CD4-positive, alpha-beta T cell treated with Interleukin-15 for 4 hours (primary cell): ENCODE measurements at regions not wholly inside any gene's neighbourhood (a gene's known extent, or its start where the extent isn't known, plus 50 kb on each side); places are given as distances from the start of the nearest gene placed in this dataset.

Experiments used
- DNase-seq: peaks from one replicate; pipeline ENCODE4 v3.0.0-alpha.2; 2020; ENCODE audit warnings: low spot score

- DNase-seq = no peak
Observed at GRCh38 chr21:24118738-24119459, 1488.4 kb downstream of the MRPL39 start.

GRCh38 chr21:24115141-24115540 lies 1492.1 kb downstream of the MRPL39 start:
- DNase-seq = no peak

GRCh38 chr21:24112020-24112419 lies 1495.3 kb downstream of the MRPL39 start:
- no peak for DNase-seq

GRCh38 chr21:24110846-24111245 lies 1496.4 kb downstream of the MRPL39 start:
- no peak for DNase-seq

GRCh38 chr21:24097181-24097580 lies 1510.1 kb downstream of the MRPL39 start:
- no peak for DNase-seq

- no peak for DNase-seq
Observed at GRCh38 chr21:24096651-24097050, 1510.6 kb downstream of the MRPL39 start.

GRCh38 chr21:24093032-24093431 lies 1514.2 kb downstream of the MRPL39 start:
- DNase-seq = no peak

GRCh38 chr21:24076179-24076578 lies 1531.1 kb downstream of the MRPL39 start:
- DNase-seq = no peak

GRCh38 chr21:24055696-24056095 lies 1551.6 kb downstream of the MRPL39 start:
- DNase-seq = no peak

- no peak for DNase-seq
Observed at GRCh38 chr21:24050231-24050630, 1557.0 kb downstream of the MRPL39 start.

GRCh38 chr21:24046829-24047443 lies 1560.3 kb downstream of the MRPL39 start:
- DNase-seq = no peak

GRCh38 chr21:24045775-24046215 lies 1561.5 kb downstream of the MRPL39 start:
- no peak for DNase-seq

GRCh38 chr21:24045373-24045772 lies 1561.9 kb downstream of the MRPL39 start:
- no peak for DNase-seq

GRCh38 chr21:24042687-24043086 lies 1564.6 kb downstream of the MRPL39 start:
- DNase-seq = no peak

GRCh38 chr21:24032709-24033232 lies 1574.5 kb downstream of the MRPL39 start:
- DNase-seq = no peak

GRCh38 chr21:24027396-24027795 lies 1579.9 kb downstream of the MRPL39 start:
- no peak for DNase-seq

GRCh38 chr21:24025101-24025500 lies 1582.2 kb downstream of the MRPL39 start:
- DNase-seq = no peak

- DNase-seq = no peak
Observed at GRCh38 chr21:24023936-24024335, 1583.3 kb downstream of the MRPL39 start.

GRCh38 chr21:24023402-24023801 lies 1583.9 kb downstream of the MRPL39 start:
- DNase-seq = no peak

GRCh38 chr21:24014381-24014780 lies 1592.9 kb downstream of the MRPL39 start:
- no peak for DNase-seq

GRCh38 chr21:24011087-24011486 lies 1596.2 kb downstream of the MRPL39 start:
- DNase-seq = no peak

GRCh38 chr21:24007592-24007991 lies 1599.7 kb downstream of the MRPL39 start:
- no peak for DNase-seq

- no peak for DNase-seq
Observed at GRCh38 chr21:23986987-23987386, 1620.3 kb downstream of the MRPL39 start.

- DNase-seq = no peak
Observed at GRCh38 chr21:23986214-23986613, 1621.1 kb downstream of the MRPL39 start.
